NCI-H1092 treated with DMSO at 0.1 percent for 48 hours (cell line): ENCODE measurements at regions not wholly inside any gene's neighbourhood (a gene's known extent, or its start where the extent isn't known, plus 50 kb on each side); places are given as distances from the start of the nearest gene placed in this dataset.

ENCODE experiments used
- DNase-seq: peaks from one replicate; lab custom pipeline; 2025; lab: John Stamatoyannopoulos, UW

- DNase-seq = no peak
These were observed 247.6 kb upstream of the LRTM1 start for GRCh38 chr3:55175423-55175822.

- no peak for DNase-seq
These were observed 246.9 kb upstream of the LRTM1 start for GRCh38 chr3:55174747-55175146.

- DNase-seq = no peak
These were observed 245.6 kb upstream of the LRTM1 start for GRCh38 chr3:55173504-55173903.

GRCh38 chr3:55172913-55173312, 245.1 kb upstream of the LRTM1 start:
- DNase-seq = no peak

- DNase-seq = no peak
These were observed 242.6 kb upstream of the LRTM1 start for GRCh38 chr3:55170444-55170843.

GRCh38 chr3:55169608-55170072, 241.8 kb upstream of the LRTM1 start:
- no peak for DNase-seq

- no peak for DNase-seq
These were observed 241.3 kb upstream of the LRTM1 start for GRCh38 chr3:55169161-55169560.

- no peak for DNase-seq
These were observed 239.9 kb upstream of the LRTM1 start for GRCh38 chr3:55167586-55168317.

GRCh38 chr3:55166576-55167555, 239.0 kb upstream of the LRTM1 start:
- DNase-seq = no peak

GRCh38 chr3:55165704-55166405, 238.0 kb upstream of the LRTM1 start:
- DNase-seq = no peak

GRCh38 chr3:55165278-55165677, 237.4 kb upstream of the LRTM1 start:
- no peak for DNase-seq

GRCh38 chr3:55164876-55165275, 237.0 kb upstream of the LRTM1 start:
- no peak for DNase-seq

GRCh38 chr3:55164191-55164590, 236.3 kb upstream of the LRTM1 start:
- DNase-seq = no peak

GRCh38 chr3:55163421-55163820, 235.6 kb upstream of the LRTM1 start:
- no peak for DNase-seq

GRCh38 chr3:55162031-55162795, 234.4 kb upstream of the LRTM1 start:
- DNase-seq = no peak

- no peak for DNase-seq
These were observed 233.4 kb upstream of the LRTM1 start for GRCh38 chr3:55161231-55161630.

- DNase-seq = no peak
These were observed 232.6 kb upstream of the LRTM1 start for GRCh38 chr3:55160241-55160983.

GRCh38 chr3:55159711-55160110, 231.9 kb upstream of the LRTM1 start:
- DNase-seq = no peak

- no peak for DNase-seq
These were observed 231.2 kb upstream of the LRTM1 start for GRCh38 chr3:55159016-55159415.

GRCh38 chr3:55158345-55158744, 230.5 kb upstream of the LRTM1 start:
- DNase-seq = no peak

GRCh38 chr3:55157731-55158130, 229.9 kb upstream of the LRTM1 start:
- no peak for DNase-seq
